Parathyroid adenoma (tissue), 2 donors: ENCODE measurements at regions not wholly inside any gene's neighbourhood (a gene's known extent, or its start where the extent isn't known, plus 50 kb on each side); places are given as distances from the start of the nearest gene placed in this dataset.

Experiments
- H2AFZ ChIP-seq: fragments of 300-600 bp; sonication (generic); one replicate; pipeline ENCODE4 v1.7.0; 2017; ENCODE audit warnings: antibody characterized with exemption, mild to moderate bottlenecking
- H3K27ac ChIP-seq: fragments of 300-600 bp; sonication (generic); one replicate; pipeline ENCODE4 v1.7.0; 2017
- H3K27me3 ChIP-seq: fragments of 300-600 bp; sonication (generic); one replicate; pipeline ENCODE4 v1.7.0; 2017; ENCODE audit warnings: low read length; ENCODE audit not compliant: control insufficient read depth, insufficient read depth
- H3K36me3 ChIP-seq: fragments of 300-600 bp; sonication (generic); one replicate; pipeline ENCODE4 v1.7.0; 2017; ENCODE audit warnings: low read length; ENCODE audit not compliant: control insufficient read depth, insufficient read depth
- H3K4me1 ChIP-seq: fragments of 300-600 bp; sonication (generic); one replicate; pipeline ENCODE4 v1.7.0; 2017; ENCODE audit warnings: control low read depth
- H3K4me2 ChIP-seq: fragments of 300-600 bp; sonication (generic); one replicate; pipeline ENCODE4 v1.7.0; 2017; ENCODE audit warnings: low read length
- H3K4me3 ChIP-seq: fragments of 300-600 bp; sonication (generic); one replicate; pipeline ENCODE4 v1.7.0; 2017; ENCODE audit warnings: low read depth, low read length
- H3K79me2 ChIP-seq: fragments of 300-600 bp; sonication (generic); one replicate; pipeline ENCODE4 v1.7.0; 2017; ENCODE audit warnings: control low read depth
- H3K9ac ChIP-seq: fragments of 300-600 bp; sonication (generic); one replicate; pipeline ENCODE4 v1.7.0; 2017; ENCODE audit warnings: mild to moderate bottlenecking
- H3K9me3 ChIP-seq: fragments of 300-600 bp; sonication (generic); one replicate; pipeline ENCODE4 v1.7.0; 2017; ENCODE audit warnings: low read length; ENCODE audit not compliant: control insufficient read depth
- TF ChIP-seq, protein P1 (sequence below): fragments of 300-600 bp; sonication (generic); IDR thresholded peaks from one replicate; pipeline ENCODE4 v1.7.0; 2017; ENCODE audit warnings: antibody characterized with exemption, mild to moderate bottlenecking
- donor health status: primary hyperparathyroidism.

DNA sequence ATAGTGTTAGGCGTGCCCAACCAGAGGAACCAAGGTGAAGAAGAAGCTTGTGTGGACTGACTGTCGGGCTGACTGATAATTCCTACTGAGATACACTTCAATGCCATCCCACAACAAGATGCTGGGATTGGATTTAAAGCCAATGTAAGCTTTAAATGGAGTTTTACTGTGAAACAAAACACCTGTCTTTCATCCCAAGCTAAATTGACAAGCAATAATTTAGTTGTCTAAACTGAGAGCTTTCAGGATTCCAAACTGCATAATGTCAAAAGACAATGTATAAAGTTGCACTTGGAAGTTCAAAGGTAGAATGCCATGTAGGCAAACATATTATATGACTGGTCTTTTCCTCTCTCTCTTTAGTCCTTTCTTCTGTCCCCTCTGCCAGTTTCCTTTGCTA lies 1025.3 kb upstream of the FANCL start:
- Histone ChIP-seq H3K27ac (no peak overlapping the region), H3K9me3 (no peaks in the 10 kb centered on the region), H3K4me2 (no peak overlapping the region), H3K36me3 (no peaks in the 10 kb centered on the region), H3K4me3 (no peak overlapping the region), H3K27me3 (no peaks in the 10 kb centered on the region), H3K79me2 (no peaks in the 10 kb centered on the region), H3K9ac (no peak overlapping the region), H2AFZ (no peak overlapping the region), H3K4me1 (no peaks in the 10 kb centered on the region)
- TF ChIP-seq, protein P1, sequence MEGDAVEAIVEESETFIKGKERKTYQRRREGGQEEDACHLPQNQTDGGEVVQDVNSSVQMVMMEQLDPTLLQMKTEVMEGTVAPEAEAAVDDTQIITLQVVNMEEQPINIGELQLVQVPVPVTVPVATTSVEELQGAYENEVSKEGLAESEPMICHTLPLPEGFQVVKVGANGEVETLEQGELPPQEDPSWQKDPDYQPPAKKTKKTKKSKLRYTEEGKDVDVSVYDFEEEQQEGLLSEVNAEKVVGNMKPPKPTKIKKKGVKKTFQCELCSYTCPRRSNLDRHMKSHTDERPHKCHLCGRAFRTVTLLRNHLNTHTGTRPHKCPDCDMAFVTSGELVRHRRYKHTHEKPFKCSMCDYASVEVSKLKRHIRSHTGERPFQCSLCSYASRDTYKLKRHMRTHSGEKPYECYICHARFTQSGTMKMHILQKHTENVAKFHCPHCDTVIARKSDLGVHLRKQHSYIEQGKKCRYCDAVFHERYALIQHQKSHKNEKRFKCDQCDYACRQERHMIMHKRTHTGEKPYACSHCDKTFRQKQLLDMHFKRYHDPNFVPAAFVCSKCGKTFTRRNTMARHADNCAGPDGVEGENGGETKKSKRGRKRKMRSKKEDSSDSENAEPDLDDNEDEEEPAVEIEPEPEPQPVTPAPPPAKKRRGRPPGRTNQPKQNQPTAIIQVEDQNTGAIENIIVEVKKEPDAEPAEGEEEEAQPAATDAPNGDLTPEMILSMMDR = no peak

DNA sequence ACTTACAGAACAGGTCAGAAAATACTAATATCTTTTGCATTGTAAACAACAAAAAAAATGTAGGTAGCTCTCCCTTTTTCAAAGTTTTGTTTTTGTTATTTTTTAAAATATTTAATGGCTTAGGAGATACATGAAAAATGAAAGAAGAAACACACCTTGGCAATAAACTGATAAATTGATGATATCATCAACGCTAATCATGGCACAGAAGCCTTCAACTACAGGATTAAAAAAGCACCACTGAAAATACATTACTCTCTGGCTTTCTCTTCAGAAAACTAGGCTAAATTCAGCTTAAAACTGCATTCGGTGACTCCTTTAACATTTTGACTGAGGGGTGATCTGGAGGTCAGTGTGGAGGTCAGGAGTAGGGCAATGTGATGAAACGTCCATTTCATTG lies 1018.8 kb upstream of the FANCL start:
- Histone ChIP-seq H3K27me3 (no peaks in the 10 kb centered on the region), H3K4me3 (no peak overlapping the region), H3K4me1 (no peaks in the 10 kb centered on the region), H3K4me2 (no peak overlapping the region), H3K9me3 (no peaks in the 10 kb centered on the region), H2AFZ (no peak overlapping the region), H3K27ac (no peak overlapping the region), H3K36me3 (no peaks in the 10 kb centered on the region), H3K79me2 (no peaks in the 10 kb centered on the region), H3K9ac (no peak overlapping the region)
- TF ChIP-seq, protein P1 = no peak

GRCh38 chr2:59256290-59256689 lies 1015.2 kb upstream of the FANCL start:
- Histone ChIP-seq H3K27ac (no peak overlapping the region), H3K4me3 (no peak overlapping the region), H3K9ac (no peak overlapping the region), H2AFZ (no peak overlapping the region), H3K9me3 (no peaks in the 10 kb centered on the region), H3K4me1 (no peaks in the 10 kb centered on the region), H3K79me2 (no peaks in the 10 kb centered on the region), H3K27me3 (no peaks in the 10 kb centered on the region), H3K36me3 (no peaks in the 10 kb centered on the region), H3K4me2 (no peak overlapping the region)
- TF ChIP-seq, protein P1 = no peak

DNA sequence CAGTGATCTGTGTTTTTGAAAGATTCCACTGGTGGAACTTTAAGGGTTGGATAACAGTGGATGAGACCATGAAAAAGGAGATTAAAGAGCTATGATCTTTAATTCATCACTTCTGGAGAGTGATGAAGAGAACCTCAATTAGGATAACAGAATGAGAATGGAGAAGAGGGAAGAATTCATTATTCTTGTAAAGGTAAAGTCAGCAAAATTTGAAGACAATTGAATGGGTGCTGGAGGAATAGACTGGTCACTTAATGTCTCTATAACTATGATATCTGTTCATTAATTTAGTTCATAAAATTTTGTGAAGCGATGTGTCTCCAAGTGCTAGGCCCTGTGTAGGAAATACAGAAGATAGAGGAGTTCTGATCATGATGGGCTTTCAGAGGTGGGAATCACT lies 1013.2 kb upstream of the FANCL start:
- H3K9me3 ChIP-seq = no peaks in the 10 kb centered on the region
- no peaks in the 10 kb centered on the region for H3K36me3 ChIP-seq
- H3K27me3 ChIP-seq = no peaks in the 10 kb centered on the region
- H3K9ac ChIP-seq = no peak overlapping the region
- no peak overlapping the region for H3K4me3 ChIP-seq
- no peaks in the 10 kb centered on the region for H3K79me2 ChIP-seq
- H3K4me1 ChIP-seq = no peaks in the 10 kb centered on the region
- H2AFZ ChIP-seq = no peak overlapping the region
- no peak overlapping the region for H3K27ac ChIP-seq
- TF ChIP-seq, protein P1 = no peak
- no peak overlapping the region for H3K4me2 ChIP-seq

DNA sequence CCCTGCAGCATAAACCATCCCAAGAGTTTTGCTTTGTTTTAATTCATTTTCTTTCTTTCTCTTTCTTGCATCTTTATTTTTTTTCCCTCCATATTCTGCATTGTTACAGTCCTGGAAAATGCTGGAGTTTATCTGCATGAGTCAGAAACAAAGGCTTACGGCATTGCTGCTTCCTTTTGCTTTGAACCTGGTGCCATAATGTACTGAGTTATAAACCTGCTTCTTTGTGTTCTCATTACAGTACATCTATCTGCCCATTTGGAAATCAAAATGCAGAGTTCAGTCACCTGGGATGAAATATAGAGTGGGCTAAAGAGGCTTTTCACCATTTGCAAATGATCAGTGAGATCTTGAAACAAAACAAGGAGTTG lies 1009.2 kb upstream of the FANCL start:
- no peaks in the 10 kb centered on the region for H3K4me1 ChIP-seq
- no peaks in the 10 kb centered on the region for H3K36me3 ChIP-seq
- H3K27me3 ChIP-seq = no peaks in the 10 kb centered on the region
- H3K79me2 ChIP-seq = no peaks in the 10 kb centered on the region
- H3K9me3 ChIP-seq = no peaks in the 10 kb centered on the region
- no peak overlapping the region for H3K4me2 ChIP-seq
- no peak overlapping the region for H3K9ac ChIP-seq
- TF ChIP-seq, protein P1 = no peak
- no peak overlapping the region for H3K4me3 ChIP-seq
- H3K27ac ChIP-seq = no peak overlapping the region
- no peak overlapping the region for H2AFZ ChIP-seq
